GM19468 (cell line): ENCODE measurements at regions not wholly inside any gene's neighbourhood (a gene's known extent, or its start where the extent isn't known, plus 50 kb on each side); places are given as distances from the start of the nearest gene placed in this dataset.
"Not testable (repeated sequence)": the region's sequence is repeated elsewhere in the genome, so short reads cannot be mapped to it uniquely, and the experiment has no call there.

Source experiments
- ATAC-seq: cut with Tn5 transposase; IDR thresholded peaks from one replicate; pipeline ENCODE4 v1.9.1; 2021; ENCODE audit warnings: mild to moderate bottlenecking, moderate library complexity, moderate number of reproducible peaks; ENCODE audit not compliant: unreplicated experiment; ENCODE audit errors: extremely low read depth

DNA sequence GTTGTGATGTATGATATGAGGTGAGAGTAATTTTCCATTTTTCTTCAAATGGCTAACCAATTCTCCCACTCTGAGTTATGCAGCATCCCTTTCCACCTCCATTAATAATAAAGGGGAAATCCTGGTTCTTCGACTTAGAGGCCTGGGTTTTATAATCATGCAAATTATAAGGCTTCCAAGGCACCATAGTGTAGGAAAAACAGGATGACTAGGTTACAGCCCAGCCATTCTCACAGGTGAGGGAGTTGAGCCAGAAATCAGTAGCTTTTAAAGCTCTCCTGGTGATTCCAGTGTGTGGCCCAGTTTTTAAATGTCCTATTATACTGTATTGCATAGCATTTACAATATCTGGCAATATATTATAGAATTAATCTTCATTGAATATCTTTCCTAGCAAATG, 203.1 kb downstream of the ARHGEF9 start:
- ATAC-seq: no peak

DNA sequence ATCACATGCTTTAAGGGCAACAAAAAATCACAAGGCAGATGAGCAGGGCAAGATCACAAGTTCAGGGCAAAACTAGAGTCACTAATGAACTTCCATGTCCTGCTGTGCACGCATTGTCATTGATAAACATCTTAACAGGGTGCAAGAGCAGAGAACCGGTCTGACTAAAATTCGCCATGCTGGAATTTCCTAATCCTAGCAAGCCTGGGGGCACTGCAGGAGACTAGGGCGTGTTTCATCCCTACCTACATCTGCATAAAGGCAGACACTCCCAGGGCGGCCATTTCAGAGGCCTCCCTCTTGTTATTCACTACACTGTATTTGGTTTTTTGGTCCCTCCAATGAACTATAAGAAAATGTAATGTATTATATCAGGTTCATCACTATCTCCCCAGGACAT, 203.6 kb downstream of the ARHGEF9 start:
- no peak for ATAC-seq

DNA sequence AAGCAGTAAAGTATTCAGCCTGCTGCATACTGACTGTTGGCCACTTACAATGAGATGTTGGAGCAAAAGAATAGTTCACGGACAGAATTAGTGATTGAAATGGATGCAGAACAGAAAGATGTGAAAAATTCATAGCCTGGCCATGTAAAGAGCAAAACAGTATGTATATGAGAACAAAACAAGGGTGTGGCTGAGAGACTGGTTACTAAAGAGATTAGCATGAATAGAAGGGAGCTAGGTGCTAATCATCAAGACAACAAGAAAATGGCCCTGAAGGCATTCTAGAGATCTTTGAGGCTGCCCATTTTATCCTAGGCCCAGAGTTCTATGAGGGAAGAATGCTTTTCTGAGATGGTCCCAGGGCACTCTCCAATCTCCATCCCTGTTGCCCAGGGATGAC, 208.5 kb downstream of the ARHGEF9 start:
- ATAC-seq: no peak

DNA sequence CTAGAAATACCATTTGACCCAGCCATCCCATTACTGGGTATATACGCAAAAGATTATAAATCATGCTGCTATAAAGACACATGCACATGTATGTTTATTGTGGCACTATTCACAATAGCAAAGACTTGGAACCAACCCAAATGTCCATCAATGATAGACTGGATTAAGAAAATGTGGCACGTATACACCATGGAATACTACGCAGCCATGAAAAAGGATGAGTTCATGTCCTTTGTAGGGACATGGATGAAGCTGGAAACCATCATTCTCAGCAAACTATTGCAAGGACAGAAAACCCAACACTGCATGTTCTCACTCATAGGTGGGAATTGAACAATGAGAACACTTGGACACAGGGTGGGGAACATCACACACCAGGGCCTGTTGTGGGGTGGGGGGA, 209.3 kb downstream of the ARHGEF9 start:
- not testable (repeated sequence) for ATAC-seq

DNA sequence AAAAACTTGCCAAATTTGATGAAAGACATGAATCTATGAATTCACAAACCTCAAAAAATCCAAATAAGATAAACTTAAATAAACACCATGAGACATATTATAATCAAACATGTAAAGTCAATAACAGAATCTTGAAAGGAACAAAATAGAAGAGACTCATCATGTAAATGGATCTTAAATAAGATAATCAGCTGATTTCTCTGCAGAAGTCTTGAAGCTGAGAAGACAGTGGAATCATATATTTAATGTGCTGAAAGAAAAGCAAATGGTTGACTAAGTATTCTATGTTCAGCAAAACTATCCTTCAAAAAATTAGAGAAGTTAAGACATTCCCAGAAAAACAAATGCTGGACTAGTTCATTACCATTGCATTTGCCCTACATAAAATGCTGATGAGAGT, 215.7 kb upstream of the SPIN4 start:
- no peak for ATAC-seq

DNA sequence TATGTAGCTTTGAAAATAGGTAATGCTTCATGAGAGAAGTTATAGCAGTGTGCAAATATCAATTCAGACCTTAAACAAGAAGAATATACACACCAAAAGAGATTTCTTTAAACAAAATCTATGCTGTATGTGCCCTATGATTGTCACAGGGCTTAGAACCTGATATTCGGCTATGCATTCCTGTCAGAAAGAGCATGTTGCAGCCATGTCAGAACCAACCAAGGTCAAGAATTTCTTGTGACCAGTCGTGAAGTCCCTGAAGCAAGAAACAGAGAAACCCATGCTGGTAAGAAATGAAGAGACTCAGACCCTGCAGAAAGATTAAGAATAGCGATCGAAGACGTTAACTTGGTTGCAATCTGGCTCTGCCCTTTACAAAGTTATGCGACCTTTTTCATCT, 210.3 kb upstream of the SPIN4 start:
- no peak for ATAC-seq

DNA sequence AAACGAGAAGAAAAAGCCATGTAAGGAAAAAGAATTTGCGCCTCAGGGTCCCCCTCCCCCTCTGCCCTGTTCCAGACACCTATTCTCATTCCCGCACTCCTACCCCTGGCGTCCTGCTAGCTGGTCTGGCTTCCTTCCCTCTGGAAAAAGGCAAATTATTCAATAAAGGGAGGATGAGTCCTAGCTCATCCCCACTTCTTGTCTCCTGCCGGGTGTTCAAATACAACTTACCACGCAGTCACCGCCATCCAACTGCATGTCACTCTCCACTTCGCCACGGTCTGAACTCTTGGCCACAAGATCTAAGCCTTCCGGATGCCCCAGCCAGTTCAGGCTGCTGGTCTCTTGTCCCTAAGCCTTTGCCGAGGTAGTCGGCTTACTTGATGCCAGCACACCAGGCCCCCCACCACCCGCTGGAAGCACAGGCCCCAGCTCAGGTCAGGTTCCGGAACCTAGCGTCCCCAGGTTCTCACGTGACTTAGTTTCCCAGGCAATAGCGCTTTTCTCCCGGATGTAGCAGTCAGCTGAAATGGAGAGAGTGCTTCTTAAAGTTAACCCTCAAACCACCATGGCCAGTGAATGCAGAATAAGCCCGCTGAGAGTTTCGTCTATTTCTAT, 209.6 kb upstream of the SPIN4 start:
- ATAC-seq: peak; percentile 87

DNA sequence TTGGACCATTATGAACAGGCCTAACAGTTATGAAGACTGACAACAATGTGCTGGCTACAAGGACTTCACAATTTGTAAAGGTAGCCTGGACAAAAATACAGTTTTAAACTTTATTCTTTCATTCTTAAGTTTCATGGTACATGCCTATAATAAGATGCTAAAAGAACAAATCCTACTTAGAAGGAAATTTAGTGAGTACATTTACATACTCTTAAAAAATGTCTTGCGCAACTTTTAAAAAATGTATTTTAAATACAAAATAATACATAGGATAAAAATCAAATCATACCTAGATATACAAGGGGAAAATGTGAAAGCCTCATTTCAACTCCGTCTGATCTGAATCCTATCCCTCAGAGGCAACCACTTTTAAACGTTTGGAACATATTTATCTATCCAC, 200.7 kb upstream of the SPIN4 start:
- ATAC-seq: no peak

DNA sequence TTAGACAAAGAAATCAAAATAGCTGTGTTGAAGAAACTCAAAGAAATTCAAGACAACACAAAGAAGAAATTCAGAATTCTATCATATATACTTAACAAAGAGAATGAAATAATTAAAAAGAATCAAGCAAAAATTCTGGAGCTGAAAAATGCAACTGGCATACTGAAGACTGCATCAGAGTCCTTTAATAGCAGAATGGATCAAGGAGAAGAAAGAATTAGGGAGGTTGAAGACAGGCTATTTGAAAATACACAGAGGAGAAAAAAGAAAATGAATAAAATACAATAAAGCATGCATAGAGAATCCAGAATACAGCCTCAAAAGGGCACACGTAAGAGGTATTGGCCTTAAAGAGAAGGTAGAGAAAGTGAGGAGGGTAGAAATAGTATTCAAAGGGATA, 179.5 kb upstream of the SPIN4 start:
- no peak for ATAC-seq

DNA sequence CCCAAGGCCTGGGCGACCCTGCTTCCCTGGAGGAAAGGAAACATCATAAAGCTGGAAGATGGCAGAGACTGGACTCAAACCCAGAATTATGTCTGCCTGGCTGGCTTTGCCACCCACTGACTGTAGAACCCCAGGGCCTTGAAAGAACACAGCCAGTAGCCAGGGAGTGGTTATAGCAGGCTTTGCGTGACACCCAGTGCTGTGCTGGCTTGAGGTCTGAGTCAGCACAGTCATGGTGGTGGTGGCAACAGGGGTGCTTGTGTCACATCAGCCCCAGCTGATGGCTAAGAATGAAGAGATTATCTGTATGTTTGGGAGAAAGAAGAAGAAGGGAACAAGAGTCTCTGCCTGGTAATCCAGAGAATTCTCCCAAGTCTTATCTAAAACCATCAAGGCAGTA, 178.8 kb upstream of the SPIN4 start:
- no peak for ATAC-seq

DNA sequence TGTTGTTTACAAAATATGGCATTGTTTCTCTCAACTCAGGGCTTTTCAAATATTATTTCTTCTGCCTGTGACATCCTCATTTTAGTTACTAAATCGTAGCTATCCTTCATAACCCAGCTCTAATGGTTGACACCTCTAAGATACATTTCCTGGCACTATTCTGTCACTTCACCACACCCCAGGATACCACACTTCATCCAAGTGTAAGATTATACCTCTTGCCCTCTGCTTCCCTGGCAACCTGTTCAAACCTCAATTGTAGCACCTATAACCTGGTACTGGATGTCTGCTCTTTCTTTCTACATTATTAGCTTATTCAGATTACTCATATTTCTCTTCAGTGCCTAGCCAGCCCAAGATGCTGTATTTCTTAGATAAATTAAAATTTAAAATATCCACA, 175.7 kb upstream of the SPIN4 start:
- no peak for ATAC-seq

DNA sequence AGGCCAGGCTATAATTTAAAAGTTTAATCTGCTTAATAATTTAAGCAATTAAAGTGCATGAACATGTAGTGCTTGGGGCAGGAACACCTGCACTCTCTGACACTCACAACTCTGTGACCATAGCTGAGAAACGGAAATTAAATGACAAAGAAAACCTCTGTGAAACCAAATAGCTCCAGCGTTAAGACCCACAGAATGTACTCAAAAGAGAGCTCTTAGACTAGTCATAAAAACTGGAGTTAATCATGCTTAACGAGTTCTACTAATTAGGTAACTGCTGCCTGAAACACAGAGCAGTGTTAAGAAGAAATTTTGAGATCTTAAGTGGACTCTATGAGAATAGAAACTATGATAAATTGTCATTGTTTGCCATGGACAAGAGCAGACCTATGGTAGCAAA, 174.4 kb upstream of the SPIN4 start:
- ATAC-seq: peak; percentile 39

DNA sequence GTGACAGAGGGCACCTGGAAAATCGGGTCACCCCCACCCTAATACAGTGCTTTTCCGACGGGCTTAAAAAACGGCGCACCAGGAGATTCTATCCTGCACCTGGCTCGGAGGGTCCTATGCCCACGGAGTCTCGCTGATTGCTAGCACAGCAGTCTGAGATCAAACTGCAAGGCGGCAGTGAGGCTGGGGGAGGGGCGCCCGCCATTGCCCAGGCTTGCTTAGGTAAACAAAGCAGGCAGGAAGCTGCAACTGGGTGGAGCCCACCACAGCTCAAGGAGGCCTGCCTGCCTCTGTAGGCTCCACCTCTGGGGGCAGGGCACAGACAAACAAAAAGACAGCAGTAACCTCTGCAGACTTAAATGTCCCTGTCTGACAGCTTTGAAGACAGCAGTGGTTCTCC, 168.2 kb upstream of the SPIN4 start:
- not testable (repeated sequence) for ATAC-seq

DNA sequence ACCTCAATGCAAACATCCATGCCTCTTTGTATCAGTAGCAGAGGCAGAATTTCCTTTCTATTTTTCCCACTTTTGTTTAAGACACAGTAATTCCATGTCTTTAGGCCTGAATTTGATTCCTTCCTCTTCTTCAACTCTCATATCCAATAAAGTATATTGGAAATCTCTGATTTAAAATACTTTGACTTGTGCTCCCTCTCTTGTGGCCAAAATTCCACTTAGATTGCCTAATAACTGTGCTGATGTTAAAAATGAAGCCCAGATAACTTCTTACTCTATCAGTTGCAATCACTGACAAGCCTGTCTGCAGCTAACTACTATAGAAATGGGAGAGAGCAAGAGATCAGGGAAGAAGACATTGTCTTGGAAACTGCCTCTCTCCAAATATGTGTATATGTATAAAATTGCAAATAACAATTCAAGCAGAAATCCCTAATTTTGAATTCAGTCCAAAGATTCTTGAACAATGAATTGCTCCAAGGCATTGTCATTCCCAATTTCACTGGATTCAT, 163.5 kb upstream of the SPIN4 start:
- no peak for ATAC-seq

DNA sequence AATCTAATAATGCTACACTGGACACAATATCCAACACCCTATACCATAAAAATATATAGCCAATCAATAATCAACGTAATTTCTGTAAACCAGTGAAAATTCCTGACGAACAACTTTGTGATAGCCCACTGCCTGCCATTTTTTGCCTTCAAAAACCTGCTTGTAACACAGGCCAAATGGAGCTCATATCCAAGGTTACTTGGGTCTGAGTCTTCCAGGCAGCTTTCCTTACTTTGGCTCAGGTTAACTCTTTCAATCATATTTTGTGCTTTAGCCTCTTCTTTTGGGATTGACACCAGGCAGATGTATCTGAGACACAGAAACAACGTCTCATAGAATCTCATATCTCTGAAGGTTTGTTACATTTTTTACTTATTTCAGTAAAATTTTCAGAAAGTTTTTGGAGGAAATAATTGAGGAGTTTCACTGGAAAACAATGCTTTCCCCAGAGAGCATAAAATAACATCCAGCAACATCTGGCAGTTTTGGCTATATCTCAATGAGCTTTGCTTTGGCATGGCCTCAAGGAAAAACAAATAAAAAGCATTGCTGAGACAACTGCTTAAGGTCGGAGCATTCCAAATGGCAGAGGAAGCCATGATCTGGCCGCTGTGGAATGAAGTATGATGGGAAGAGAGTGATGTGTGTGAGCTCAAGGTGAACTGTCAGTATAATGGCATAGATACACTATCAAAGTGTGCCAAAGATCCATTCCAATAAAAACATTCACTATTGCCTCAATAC, 162.9 kb upstream of the SPIN4 start:
- no peak for ATAC-seq

DNA sequence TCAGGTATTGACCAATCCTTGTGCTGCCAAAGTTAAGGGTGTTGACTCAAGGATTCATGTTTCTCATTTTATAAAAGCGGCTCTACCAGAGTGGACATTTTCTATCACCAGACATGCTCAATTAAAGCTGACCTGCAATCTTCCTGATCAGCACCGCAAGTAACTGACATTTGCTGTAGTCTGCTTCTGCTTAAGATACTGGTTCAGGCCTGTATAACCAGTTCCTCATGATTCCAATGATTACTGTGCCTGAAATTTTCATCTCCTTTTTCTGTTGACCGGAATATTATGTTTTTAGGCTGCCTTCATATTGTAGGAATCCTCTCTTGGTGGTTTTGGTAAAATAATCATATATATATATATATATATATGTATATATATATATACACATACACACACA, 160.2 kb upstream of the SPIN4 start:
- no peak for ATAC-seq

DNA sequence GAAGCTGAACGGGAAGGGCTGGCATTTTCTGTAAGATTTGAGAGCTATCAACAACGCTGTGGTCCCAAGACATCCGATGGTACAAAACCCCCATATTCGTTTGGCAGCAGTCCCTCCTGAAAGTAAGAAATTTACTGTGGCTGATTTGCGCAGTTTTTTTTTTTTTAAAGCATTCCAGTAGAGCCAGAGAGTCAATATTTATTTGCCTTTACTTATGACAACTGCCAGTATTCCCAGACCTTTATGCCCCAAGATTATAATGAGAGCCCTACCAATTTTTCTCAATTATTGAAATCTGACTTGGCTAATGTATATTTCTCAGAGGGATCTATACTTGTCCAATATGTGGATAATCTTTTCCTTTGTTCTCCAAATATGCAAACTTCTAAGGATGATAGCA, 157.5 kb upstream of the SPIN4 start:
- ATAC-seq: no peak

DNA sequence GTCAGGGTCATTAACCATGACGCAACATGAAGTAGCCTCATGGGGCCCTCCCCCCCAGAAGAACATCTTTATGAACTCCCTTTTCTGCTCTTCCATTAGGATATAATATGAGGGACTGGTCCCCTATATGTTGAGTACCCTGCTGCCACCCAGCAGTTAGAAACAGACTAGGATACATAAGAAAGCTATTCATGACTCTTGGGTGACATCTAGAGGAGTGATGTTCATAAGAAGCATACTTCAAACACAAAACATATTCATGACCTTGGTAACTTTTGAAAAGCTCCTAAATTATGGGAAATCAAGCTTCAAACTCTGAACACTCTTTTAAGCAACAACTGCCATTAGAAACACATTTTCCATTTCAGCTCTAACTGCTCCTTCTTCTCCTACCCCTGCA, 155.2 kb upstream of the SPIN4 start:
- ATAC-seq: no peak

DNA sequence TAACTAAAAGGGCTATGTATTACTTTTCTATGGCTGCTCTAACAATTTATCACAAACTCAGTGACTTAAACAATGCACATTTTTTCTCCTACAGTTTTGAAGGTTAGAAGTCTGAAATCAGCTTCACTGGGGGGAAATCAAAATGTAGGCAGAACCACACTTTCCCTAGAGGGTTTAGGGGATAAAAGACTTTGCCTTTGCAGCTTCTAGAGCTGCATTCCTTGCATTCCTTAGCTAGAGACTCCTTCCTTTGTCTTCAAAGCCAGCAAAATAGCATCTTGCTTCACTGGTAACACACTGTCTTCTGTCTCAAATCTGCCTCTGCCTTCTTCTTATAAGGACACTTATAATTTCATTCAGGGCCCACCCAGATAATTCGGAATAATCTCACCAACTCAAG, 152.4 kb upstream of the SPIN4 start:
- ATAC-seq: no peak

DNA sequence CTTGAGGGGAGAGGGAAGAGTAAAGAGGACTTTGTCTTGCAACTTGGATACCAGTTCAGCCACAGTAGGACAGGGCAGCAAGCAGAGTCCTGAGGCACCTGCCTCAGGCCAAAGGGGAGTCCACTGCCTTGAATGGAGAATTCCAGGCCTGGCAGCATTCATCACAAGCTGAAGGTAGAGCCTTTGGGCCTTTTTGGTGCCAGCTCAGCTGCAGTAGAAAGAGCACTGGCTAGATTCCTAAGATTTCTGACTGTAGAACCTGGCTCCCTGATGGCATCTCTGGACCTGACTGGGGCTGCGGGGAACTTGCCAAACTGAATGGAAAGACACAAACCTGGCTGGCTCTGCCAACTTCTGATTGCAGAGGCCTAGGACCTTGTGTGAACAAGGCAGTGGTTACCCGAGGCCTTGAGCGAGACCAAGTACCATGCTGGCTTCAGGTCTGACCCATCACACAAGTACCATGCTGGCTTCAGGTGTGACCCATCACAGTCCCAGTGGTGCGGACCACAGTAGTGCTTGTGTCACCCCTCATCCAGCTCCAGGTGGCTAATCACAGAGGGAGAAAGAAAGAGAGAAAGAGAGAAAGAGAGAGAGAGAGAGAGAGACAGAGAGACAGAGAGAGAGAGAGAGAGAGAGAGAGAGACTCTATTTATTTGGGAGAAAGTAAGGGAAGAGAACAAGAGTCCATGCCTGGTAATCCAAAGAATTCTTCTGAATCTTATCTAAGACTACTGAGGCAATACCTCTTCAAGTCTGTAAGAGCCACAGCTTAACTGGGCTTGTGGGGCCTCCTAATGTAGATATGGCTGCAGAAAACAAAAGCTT, 137.6 kb upstream of the SPIN4 start:
- ATAC-seq: no peak

DNA sequence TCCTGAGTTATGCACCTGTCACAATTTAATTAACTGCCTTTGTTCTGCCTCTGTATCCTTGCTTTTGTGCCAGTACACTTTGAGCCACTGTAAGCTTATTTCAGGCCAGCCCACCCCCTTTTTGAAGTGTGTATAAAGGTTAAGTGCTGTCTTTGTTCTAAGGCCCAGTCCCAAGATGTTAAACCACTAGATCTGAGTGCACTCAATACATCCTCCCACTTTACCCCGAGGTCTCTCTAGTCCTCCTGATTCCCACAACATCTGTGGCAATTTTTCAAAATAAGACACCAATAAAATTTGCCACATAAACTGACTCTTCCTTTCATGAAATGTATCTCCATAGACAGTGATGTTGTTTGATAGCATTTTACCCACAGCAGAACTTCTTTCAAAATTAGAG, 124.1 kb upstream of the SPIN4 start:
- ATAC-seq: no peak
